GM21381 (cell line): ENCODE measurements at regions not wholly inside any gene's neighbourhood (a gene's known extent, or its start where the extent isn't known, plus 50 kb on each side); places are given as distances from the start of the nearest gene placed in this dataset.
"Not testable (repeated sequence)": the region's sequence is repeated elsewhere in the genome, so short reads cannot be mapped to it uniquely, and the experiment has no call there.

Experiments
- ATAC-seq: cut with Tn5 transposase; IDR thresholded peaks from one replicate; pipeline ENCODE4 v1.9.1; 2021; ENCODE audit warnings: mild to moderate bottlenecking, moderate library complexity; ENCODE audit not compliant: unreplicated experiment

DNA sequence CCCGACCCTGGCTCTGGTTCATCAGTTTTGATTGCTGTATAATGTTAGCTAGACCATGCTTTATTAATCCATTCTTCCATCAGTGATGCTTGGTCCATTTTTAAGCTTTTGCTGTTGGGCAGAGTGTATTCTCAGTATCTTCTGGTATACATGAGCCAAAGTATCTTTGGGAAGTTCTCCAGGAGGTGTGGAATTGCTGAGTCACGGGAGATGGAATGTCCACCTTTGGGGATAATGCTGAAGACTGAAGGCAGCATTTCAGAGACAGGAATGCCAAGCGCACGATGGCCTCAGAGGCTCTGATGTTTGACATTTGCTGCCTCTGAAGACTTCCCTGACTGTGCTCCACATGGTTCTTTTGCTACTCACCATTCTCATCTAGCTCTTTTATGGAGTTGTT is 266.3 kb upstream of the KAZN start:
- ATAC-seq = no peak

DNA sequence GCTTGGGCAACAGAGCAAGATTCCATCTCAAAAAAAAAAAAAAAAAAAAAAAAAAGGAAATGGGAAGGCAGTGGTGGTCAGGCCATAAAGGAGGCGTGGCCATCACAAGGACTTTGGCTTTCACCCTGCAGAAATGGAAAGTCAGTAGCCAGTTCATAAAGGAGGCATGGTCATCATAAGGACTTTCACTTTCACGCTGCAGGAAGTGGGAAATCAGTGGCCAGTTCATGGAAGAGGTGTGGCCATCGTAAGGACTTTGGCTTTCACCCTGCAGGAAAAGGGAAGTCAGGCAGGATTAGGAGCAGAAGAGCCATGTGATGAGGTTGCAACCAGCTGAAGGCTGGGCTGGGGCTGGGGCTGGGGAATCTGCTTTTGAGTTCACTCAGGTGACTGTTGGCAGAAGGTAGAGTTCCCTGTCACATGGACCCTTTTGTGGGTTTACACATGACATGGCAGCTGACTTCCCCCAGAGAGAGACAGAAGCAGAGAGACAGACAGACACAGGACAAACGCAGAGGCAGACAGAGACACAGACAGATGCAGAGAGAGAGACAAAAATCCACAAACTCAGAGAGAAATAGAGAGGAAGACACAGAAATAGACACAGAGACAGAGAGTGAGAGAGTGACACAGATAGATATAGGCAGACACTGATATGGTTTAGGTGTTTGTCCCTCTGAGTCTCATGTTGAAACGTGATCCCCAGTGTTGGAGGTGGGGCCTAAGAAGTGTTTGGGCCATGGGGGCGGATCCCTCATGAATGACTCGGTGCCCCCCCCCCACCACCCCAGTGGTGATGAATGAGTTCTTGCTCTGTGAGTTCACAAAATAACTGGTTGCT is 263.9 kb upstream of the KAZN start:
- no peak for ATAC-seq

DNA sequence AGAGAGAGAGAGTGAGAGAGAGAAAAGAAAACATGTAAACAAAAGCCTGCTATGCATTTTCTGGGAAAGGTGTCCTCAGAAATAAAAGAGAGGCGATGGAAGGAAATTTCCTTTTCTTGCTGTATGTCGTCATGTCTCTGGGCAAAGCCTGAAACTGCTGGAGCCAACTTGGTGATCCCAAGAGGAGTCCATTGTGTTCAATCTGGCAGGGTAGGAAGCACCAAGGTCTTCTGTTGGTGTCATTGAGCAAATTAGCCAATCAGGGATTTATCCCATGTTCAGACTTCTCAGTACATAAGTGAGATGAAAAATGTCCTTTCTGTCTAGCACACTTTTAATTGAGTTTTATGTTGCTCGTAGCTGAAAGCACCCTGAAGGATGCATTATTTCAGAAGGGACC is 260.0 kb upstream of the KAZN start:
- no peak for ATAC-seq

- ATAC-seq = no peak
These were observed 259.2 kb upstream of the KAZN start for GRCh38 chr1:14339288-14339687.

- ATAC-seq = no peak
These were observed 258.3 kb upstream of the KAZN start for GRCh38 chr1:14340002-14340785.

GRCh38 chr1:14341147-14341546 is 257.3 kb upstream of the KAZN start:
- no peak for ATAC-seq

DNA sequence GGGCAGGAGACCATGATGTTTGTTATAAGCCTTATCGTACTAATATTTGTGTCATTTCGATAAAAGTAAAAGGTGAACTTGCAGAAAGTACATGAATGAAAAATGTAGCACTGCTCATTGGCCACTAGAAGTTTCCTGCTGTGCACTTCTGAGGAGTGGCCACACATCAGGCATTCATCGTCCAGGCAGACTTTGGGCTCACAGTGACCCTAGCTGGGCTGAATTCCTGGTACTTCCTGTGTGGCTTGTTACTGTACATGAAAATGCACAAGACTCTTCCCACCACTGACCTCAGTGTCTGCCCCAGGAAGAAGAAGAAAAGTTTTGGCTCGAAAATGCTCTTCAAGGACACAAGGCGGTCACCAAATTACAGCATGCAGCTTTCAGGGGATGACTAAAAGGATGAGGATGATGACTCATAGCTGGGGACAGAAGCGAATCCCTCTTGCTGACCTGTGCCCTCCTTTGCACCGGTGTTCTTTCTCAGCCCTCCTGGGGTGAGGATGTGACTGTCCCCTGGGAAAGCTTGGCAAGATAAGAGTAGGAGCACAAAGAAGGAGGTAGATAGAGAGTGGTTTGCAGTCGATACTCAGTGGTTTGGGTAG is 252.4 kb upstream of the KAZN start:
- ATAC-seq = no peak

- no peak for ATAC-seq
These were observed 251.3 kb upstream of the KAZN start for GRCh38 chr1:14347186-14347585.

DNA sequence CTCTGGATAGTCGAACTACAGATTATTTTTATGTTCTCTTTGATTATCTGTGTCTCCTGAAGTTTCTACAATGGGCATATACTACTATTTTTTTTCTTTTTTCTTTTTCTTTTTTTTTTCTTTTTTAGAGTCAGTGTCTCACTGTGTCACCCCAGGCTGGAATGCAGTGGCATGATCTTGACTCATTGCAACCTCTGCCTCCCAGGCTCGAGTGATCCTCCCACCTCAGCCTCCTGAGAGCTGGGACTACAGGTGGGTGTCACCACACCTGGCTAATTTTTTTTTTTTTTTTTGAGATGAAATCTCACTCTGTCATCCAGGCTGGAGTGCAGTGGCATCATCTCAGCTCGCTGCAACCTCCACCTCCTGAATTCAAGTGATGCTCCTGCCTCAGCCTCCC is 250.7 kb upstream of the KAZN start:
- no peak for ATAC-seq

DNA sequence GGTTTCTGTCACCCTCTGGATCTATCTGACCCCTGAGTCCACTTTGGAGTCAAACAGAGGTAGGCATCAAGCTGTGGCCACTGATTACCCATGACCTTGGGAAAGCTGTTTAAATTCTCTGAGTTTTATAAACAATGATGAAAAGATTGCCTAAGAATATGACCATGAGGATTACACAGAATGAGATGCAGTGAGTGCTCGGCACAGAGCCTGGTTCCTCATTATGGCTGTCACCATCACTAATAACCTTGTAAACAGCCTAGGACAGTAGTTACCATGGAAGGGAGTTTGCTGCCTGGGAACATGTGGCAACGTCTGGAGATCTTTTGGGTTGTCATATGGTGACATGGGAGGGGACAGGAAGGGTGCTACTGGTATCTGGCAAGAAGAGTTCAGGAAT is 248.3 kb upstream of the KAZN start:
- no peak for ATAC-seq

DNA sequence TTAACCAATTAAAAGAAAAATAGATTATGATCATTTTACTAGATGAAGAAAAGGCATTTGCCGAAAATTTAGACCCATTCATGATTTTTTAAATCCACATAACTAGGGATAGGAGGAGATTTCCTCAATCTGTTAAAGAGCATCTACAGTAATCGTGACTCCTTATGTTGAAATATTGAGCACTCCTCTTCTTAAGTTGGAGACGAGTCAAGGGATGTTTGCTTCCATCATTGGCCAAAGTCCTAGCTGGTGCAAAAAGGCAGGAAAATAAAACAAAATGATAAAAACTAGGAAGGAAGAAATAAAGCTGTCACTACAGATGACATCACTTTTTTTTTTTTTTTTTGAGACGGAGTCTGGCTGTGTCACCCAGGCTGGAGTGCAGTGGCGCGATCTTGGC is 245.6 kb upstream of the KAZN start:
- ATAC-seq = no peak

DNA sequence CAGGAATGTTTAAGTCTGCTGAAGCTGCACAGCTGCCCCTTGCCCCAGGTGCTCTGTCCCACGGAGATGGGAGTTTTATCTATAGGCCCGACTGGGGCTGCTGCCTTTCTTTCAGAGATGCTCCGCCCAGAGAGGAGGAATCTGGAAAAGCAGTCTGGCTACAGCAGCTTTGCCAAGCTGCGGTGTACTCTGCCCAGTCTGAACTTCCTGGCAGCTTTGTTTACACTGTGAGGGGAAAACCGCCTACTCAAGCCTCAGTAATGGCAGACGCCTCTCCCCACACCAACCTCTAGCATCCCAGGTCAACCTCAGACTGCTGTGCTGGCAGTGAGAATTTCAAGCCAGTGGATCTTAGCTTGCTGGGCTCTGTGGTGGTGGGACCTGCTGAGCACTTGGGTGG is 237.5 kb upstream of the KAZN start:
- not testable (repeated sequence) for ATAC-seq

DNA sequence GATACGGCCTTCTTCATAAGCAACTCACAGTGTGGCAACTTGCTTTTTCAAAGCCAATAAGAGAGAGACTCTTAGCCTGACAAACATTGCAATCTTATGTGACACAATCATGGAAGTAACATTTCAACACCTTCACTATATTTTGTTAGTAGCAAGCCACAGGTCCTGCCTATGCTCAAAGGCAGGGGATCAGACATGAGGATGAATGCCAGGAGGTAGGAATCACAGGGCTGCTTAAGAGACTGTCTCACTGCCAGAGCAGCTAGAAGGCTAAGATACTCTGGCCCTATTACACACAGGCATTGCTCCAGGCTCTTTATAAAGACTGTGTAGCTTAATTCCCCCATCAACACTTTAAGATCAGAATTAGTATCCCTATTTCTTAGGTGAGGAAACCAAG is 236.2 kb upstream of the KAZN start:
- no peak for ATAC-seq

- no peak for ATAC-seq
These were observed 235.4 kb upstream of the KAZN start for GRCh38 chr1:14363036-14363590.

DNA sequence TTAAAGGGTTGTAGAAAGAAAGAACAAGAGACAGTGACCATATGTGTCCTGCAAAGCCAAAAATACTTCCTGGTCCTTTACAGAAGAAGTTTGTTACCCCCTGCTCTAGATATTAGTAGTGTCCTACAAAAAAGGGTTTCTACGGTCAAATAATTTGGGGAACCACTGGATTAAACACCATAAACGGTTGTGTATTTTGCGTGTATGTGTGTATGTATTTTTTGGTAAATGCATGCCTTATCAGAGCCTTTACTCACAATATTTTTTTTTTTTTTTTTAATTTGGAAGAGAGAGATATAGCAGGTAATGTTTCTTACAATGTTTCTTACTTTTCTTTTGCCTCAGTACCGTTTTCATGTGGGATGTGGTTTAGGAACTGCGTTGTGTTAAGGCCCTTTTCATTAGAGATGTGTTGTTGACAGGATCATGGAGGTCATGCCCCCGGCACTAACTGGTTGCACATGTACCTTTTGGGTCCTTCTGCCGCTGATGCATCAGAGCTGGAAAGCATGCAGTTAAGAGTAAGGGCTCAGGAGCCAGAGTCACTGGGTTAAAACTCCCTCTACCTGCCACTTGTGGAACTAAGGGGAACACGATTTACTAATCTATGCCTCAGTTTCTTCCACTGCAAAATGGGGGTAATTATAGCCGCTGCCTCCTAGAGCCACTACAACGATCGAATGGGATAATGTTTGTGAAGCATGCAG is 234.6 kb upstream of the KAZN start:
- no peak for ATAC-seq

- no peak for ATAC-seq
These were observed 233.0 kb upstream of the KAZN start for GRCh38 chr1:14365301-14365988.

DNA sequence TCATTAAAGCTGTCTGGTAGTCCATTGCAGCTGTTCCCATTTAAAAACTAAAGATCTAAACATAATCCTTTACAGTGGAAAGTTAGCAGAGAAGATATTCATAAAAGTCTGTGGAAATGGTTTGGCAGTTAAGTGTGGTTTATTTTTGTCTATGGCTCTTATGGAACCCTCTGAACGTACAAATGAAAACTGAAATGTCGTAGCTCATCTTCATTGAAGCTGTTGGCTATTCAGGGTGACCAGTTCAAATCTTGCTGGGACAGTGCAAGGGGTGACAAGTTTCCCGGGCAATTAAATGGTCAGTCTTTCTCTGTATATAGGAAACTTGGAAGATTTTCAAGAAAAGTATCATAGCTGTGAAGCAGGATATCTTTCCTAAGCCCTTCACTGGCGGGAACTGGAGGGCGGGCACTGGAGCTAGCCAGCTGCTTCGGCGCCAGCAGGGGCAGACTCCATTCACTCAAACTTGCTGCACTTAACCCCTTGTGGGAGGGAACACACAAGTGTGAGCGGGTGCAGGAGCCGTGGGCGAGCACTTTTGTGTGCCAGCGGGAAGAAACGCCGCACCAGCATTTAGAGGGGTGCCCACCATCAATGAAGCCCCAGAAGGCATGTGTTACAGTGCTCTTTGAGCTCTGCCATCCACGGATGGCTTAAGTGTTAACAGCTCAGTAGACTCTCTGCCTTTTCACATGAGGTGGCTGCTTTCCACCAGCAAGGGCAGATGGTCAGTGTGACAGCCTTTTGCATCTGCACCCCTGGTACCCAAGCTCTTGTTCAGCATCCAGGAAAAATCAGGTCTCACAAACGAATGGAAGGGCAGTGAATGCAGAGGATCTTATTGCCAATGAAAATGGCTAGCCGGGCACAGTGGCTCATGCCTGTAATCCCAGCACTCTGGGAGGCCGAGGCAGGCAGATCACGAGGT is 232.1 kb upstream of the KAZN start:
- ATAC-seq = no peak

DNA sequence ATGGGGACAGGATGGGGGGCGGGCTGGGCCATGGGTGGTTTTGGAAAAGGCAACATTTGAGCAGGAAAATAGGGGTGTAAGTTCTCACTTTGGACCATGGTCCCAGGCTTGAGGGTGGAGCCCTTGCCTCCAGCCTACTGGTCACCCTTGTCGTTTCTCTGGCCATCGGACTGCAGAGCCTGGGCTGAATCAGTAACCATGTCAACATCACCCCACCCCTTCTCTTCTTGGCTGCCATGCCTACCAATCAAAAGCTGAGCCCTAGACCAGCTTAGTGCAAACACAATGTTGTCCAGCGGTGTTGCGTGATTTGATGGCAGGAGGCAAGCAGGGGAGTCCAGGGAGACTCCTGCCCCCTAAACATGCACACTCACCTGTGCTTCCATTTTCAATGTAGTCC is 231.0 kb upstream of the KAZN start:
- no peak for ATAC-seq

DNA sequence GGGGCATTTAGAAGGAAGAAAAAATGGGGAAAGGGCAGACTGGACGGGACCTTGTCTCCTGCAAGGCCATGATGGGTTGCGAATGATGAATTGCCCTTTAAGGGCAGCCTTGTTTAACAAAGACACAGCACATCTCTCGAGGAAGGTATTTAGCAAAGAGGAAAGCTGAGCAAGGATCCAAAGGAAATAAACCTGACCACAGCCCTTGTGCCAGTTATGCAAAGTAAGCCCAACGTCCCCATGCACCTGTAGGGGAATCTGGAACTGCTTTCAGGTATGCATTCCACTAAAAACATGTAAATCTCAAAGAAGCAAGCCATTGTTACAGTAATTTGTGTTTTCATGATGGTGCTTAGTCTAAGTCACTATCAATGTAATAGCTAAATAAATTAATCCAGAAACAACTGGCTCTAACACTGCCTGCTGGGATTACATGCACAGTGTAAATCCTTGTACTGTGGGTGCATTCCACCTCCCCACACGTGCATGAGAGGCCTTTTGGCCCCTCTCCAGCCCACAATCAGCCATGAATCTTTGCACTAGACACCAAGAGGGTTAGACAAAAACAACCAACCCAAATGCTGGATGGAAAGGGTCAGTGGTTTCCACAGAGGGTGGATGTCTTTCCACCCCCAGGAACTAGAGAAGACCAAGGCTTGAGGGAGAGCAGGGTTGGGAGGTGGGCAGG is 228.8 kb upstream of the KAZN start:
- no peak for ATAC-seq
